ENCODE measurements at regions not wholly inside any gene's neighbourhood (a gene's known extent, or its start where the extent isn't known, plus 50 kb on each side); places are given as distances from the start of the nearest gene placed in this dataset.

GRCh38 chr1:11414926-11415538, 63.9 kb upstream of the DISP3 start:
- DNase-seq: no peak

- DNase-seq: no peak
Observed at GRCh38 chr1:11417162-11417561, 61.8 kb upstream of the DISP3 start.

GRCh38 chr1:11418056-11418455, 60.9 kb upstream of the DISP3 start:
- DNase-seq: no peak

- no peak for DNase-seq
Observed at GRCh38 chr1:11421443-11421842, 57.5 kb upstream of the DISP3 start.

GRCh38 chr1:11422686-11423085, 56.3 kb upstream of the DISP3 start:
- no peak for DNase-seq

GRCh38 chr1:11426617-11427016, 52.3 kb upstream of the DISP3 start:
- no peak for DNase-seq

- DNase-seq: no peak
Observed at GRCh38 chr1:11428789-11429188, 50.2 kb upstream of the DISP3 start.
